ENCODE measurements at regions not wholly inside any gene's neighbourhood (a gene's known extent, or its start where the extent isn't known, plus 50 kb on each side); places are given as distances from the start of the nearest gene placed in this dataset.
"Not testable (repeated sequence)": the region's sequence is repeated elsewhere in the genome, so short reads cannot be mapped to it uniquely, and the experiment has no call there.

GRCh38 chr3:107468782-107469181 is 54.0 kb upstream of the BBX start:
- no peak for DNase-seq (ENCODE audit: low read depth in 2 of 2)

- DNase-seq (ENCODE audit: low read depth in 2 of 2) = not testable (repeated sequence)
Measured at GRCh38 chr3:107470496-107470895, 52.3 kb upstream of the BBX start.
